ENCODE measurements at regions not wholly inside any gene's neighbourhood (a gene's known extent, or its start where the extent isn't known, plus 50 kb on each side); places are given as distances from the start of the nearest gene placed in this dataset.

GRCh38 chr4:14903321-14903720 lies 99.0 kb upstream of the CPEB2 start:
- Histone ChIP-seq H3K27ac (no peak overlapping the region), H3K4me3 (no peak overlapping the region), H3K36me3 (no peaks in the 10 kb centered on the region), H3K9me3 (no peaks in the 10 kb centered on the region), H3K27me3 (no peaks in the 10 kb centered on the region), H3K4me1 (no peaks in the 10 kb centered on the region)
- TF ChIP-seq CTCF (IDR thresholded peaks at IDR 0.05), result no peak
- TF ChIP-seq POLR2A (IDR thresholded peaks at IDR 0.05), result no peak
- no peak for TF ChIP-seq EP300 (IDR thresholded peaks at IDR 0.05)
- 90 to 98% methylated on average over 2 of the region's 2 CpGs for WGBS, 2 donors
- DNase-seq (ENCODE audit: low spot score in 2 of 2), result no peak

- Histone ChIP-seq H3K27ac (no peak overlapping the region), H3K4me3 (no peak overlapping the region), H3K4me1 (no peaks in the 10 kb centered on the region), H3K27me3 (no peaks in the 10 kb centered on the region), H3K9me3 (no peaks in the 10 kb centered on the region), H3K36me3 (no peaks in the 10 kb centered on the region)
- no peak for DNase-seq (ENCODE audit: low spot score in 2 of 2)
- TF ChIP-seq POLR2A (IDR thresholded peaks at IDR 0.05) (no peak), EP300 (IDR thresholded peaks at IDR 0.05) (no peak), CTCF (IDR thresholded peaks at IDR 0.05) (no peak)
These were observed 95.5 kb upstream of the CPEB2 start for GRCh38 chr4:14906805-14907204.

- TF ChIP-seq CTCF (IDR thresholded peaks at IDR 0.05), result no peak
- no peak for TF ChIP-seq POLR2A (IDR thresholded peaks at IDR 0.05)
- no peak for TF ChIP-seq EP300 (IDR thresholded peaks at IDR 0.05)
- Histone ChIP-seq H3K9me3 (no peaks in the 10 kb centered on the region), H3K4me3 (no peak overlapping the region), H3K27me3 (no peaks in the 10 kb centered on the region), H3K27ac (no peak overlapping the region), H3K36me3 (no peaks in the 10 kb centered on the region), H3K4me1 (no peaks in the 10 kb centered on the region)
- WGBS, 2 donors, result 62 to 67% methylated on average over 3 of the region's 3 CpGs
- no peak for DNase-seq (ENCODE audit: low spot score in 2 of 2)
These were observed 93.6 kb upstream of the CPEB2 start for GRCh38 chr4:14908635-14909034.

GRCh38 chr4:14910411-14910810 lies 91.9 kb upstream of the CPEB2 start:
- no peak for DNase-seq (ENCODE audit: low spot score in 2 of 2)
- Histone ChIP-seq H3K36me3 (no peaks in the 10 kb centered on the region), H3K9me3 (no peaks in the 10 kb centered on the region), H3K4me3 (no peak overlapping the region), H3K27me3 (no peaks in the 10 kb centered on the region), H3K27ac (no peak overlapping the region), H3K4me1 (no peaks in the 10 kb centered on the region)
- TF ChIP-seq EP300 (IDR thresholded peaks at IDR 0.05) (no peak), POLR2A (IDR thresholded peaks at IDR 0.05) (no peak), CTCF (IDR thresholded peaks at IDR 0.05) (no peak)
- 79 to 91% methylated on average over 5 of the region's 5 CpGs for WGBS, 2 donors

GRCh38 chr4:14912426-14912825 lies 89.9 kb upstream of the CPEB2 start:
- no peak for TF ChIP-seq POLR2A (IDR thresholded peaks at IDR 0.05)
- no peak for TF ChIP-seq EP300 (IDR thresholded peaks at IDR 0.05)
- TF ChIP-seq CTCF (IDR thresholded peaks at IDR 0.05), result no peak
- H3K36me3 ChIP-seq, result no peaks in the 10 kb centered on the region
- no peak overlapping the region for H3K27ac ChIP-seq
- WGBS, 2 donors, result 58 to 68% methylated on average over 2 of the region's 2 CpGs
- no peaks in the 10 kb centered on the region for H3K27me3 ChIP-seq
- no peaks in the 10 kb centered on the region for H3K4me1 ChIP-seq
- DNase-seq (ENCODE audit: low spot score in 2 of 2), result no peak
- H3K9me3 ChIP-seq, result no peaks in the 10 kb centered on the region
- no peak overlapping the region for H3K4me3 ChIP-seq

Measured in tibial nerve (tissue), 4 donors.